ENCODE measurements at regions not wholly inside any gene's neighbourhood (a gene's known extent, or its start where the extent isn't known, plus 50 kb on each side); places are given as distances from the start of the nearest gene placed in this dataset.

GRCh38 chr17:77811521-77811920 lies 147.0 kb upstream of the TNRC6C start:
- peak in 1 of 10 donors; percentile 29 for DNase-seq
- intact Hi-C loops (cut with DNase I): no loop called here

GRCh38 chr17:77814091-77814772 lies 144.3 kb upstream of the TNRC6C start:
- intact Hi-C loops (cut with DNase I): no loop called here
- DNase-seq: peak in 1 of 10 donors; percentile 80

GRCh38 chr17:77815127-77815905 lies 143.2 kb upstream of the TNRC6C start:
- intact Hi-C loops (cut with DNase I): no loop called here

GRCh38 chr17:77817953-77818352 lies 140.6 kb upstream of the TNRC6C start:
- DNase-seq: peak in 1 of 10 donors; percentile 8
- intact Hi-C loops (cut with DNase I): no loop called here

More at GRCh38 chr17:77815127-77815905, 143.2 kb upstream of the TNRC6C start:
- peak in 1 of 10 donors; percentile 28 for DNase-seq

- intact Hi-C loops (cut with DNase I): no loop called here
- no peak for DNase-seq
These were observed 139.0 kb upstream of the TNRC6C start for GRCh38 chr17:77819497-77819896.

- intact Hi-C loops (cut with DNase I): no loop called here
- DNase-seq: peak in 2 of 10 donors; percentile 32 to 84
These were observed 137.4 kb upstream of the TNRC6C start for GRCh38 chr17:77821114-77821513.

GRCh38 chr17:77822302-77823030 lies 136.0 kb upstream of the TNRC6C start:
- intact Hi-C loops (cut with DNase I): no loop called here
- DNase-seq: peak in 2 of 10 donors; percentile 26 to 80

GRCh38 chr17:77824102-77824779 lies 134.3 kb upstream of the TNRC6C start:
- intact Hi-C loops (cut with DNase I): no loop called here
- peak in 2 of 10 donors; percentile 16 to 73 for DNase-seq

- intact Hi-C loops (cut with DNase I): no loop called here
- peak in 1 of 10 donors; percentile 50 for DNase-seq
These were observed 133.7 kb upstream of the TNRC6C start for GRCh38 chr17:77824780-77825280.

- intact Hi-C loops (cut with DNase I): no loop called here
- DNase-seq: peak in 2 of 10 donors; percentile 29 to 84
These were observed 132.9 kb upstream of the TNRC6C start for GRCh38 chr17:77825621-77826020.

GRCh38 chr17:77826132-77826873 lies 132.2 kb upstream of the TNRC6C start:
- intact Hi-C loops (cut with DNase I): no loop called here
- peak in 2 of 10 donors; percentile 6 to 52 for DNase-seq

GRCh38 chr17:77827039-77827438 lies 131.5 kb upstream of the TNRC6C start:
- DNase-seq: peak in 2 of 10 donors; percentile 7 to 27
- intact Hi-C loops (cut with DNase I): no loop called here

GRCh38 chr17:77827511-77827910 lies 131.0 kb upstream of the TNRC6C start:
- intact Hi-C loops (cut with DNase I): no loop called here
- DNase-seq: peak in 2 of 10 donors; percentile 2 to 43

GRCh38 chr17:77828749-77829539 lies 129.6 kb upstream of the TNRC6C start:
- intact Hi-C loops (cut with DNase I): no loop called here
- DNase-seq: peak in 1 of 10 donors; percentile 49

GRCh38 chr17:77829843-77830799 lies 128.4 kb upstream of the TNRC6C start:
- intact Hi-C loops (cut with DNase I): no loop called here
- DNase-seq: peak in 9 of 10 donors; percentile 29 to 94 (median 61)

GRCh38 chr17:77830816-77831473 lies 127.6 kb upstream of the TNRC6C start:
- peak in 1 of 10 donors; percentile 59 for DNase-seq
- intact Hi-C loops (cut with DNase I): no loop called here
